Hepatocyte (in vitro differentiated cells): ENCODE measurements at regions not wholly inside any gene's neighbourhood (a gene's known extent, or its start where the extent isn't known, plus 50 kb on each side); places are given as distances from the start of the nearest gene placed in this dataset.

Experiments
- CTCF ChIP-seq: fragments of 200-600 bp; sonication (generic); IDR thresholded peaks from 2 replicates; pipeline ENCODE4 v1.5.1; 2016; ENCODE audit warnings: antibody characterized with exemption, mild to moderate bottlenecking; ENCODE audit not compliant: poor library complexity
- EZH2 ChIP-seq: fragments of 200-600 bp; sonication (generic); IDR thresholded peaks from 2 replicates; pipeline ENCODE4 v1.6.1; 2016; ENCODE audit warnings: antibody characterized with exemption, mild to moderate bottlenecking, borderline replicate concordance
- EZH2phosphoT487 ChIP-seq: fragments of 200-600 bp; sonication (generic); IDR thresholded peaks from one replicate; pipeline ENCODE4 v1.6.1; 2018; ENCODE audit warnings: antibody characterized with exemption, mild to moderate bottlenecking, low read depth, moderate library complexity; ENCODE audit not compliant: unreplicated experiment, severe bottlenecking

GRCh38 chr3:80018375-80018774, 250.6 kb upstream of the ROBO1 start:
- TF ChIP-seq CTCF (no peak), EZH2phosphoT487 (no peak), EZH2 (no peak)
